ENCODE measurements at regions not wholly inside any gene's neighbourhood (a gene's known extent, or its start where the extent isn't known, plus 50 kb on each side); places are given as distances from the start of the nearest gene placed in this dataset.

- TF ChIP-seq CTCF (IDR thresholded peaks at IDR 0.05), result no peak
- intact Hi-C loops (cut with DNase I), result no loop called here
- Histone ChIP-seq H3K4me1 (peaks cover 5% of the 10 kb centered on the region), H3K27me3 (ENCODE audit: low read depth) (peaks cover 3% of the 10 kb centered on the region), H3K4me3 (no peak overlapping the region), H3K9me3 (no peaks in the 10 kb centered on the region), H3K36me3 (no peaks in the 10 kb centered on the region), H3K27ac (no peak overlapping the region)
- DNase-seq, result no peak
- ATAC-seq, result peak; percentile 21 to 40
These were observed 171.5 kb upstream of the ADCY1 start for GRCh38 chr7:45402480-45403218.

- ATAC-seq, result no peak
- intact Hi-C loops (cut with DNase I), result no loop called here
- no peak for TF ChIP-seq CTCF (IDR thresholded peaks at IDR 0.05)
These were observed 169.5 kb upstream of the ADCY1 start for GRCh38 chr7:45404622-45405021.

GRCh38 chr7:45407730-45408408, 166.3 kb upstream of the ADCY1 start:
- no peak for ATAC-seq

More at GRCh38 chr7:45404622-45405021, 169.5 kb upstream of the ADCY1 start:
- no peak for DNase-seq
- H3K27me3 ChIP-seq (ENCODE audit: low read depth), result no peaks in the 10 kb centered on the region
- H3K27ac ChIP-seq, result no peak overlapping the region
- no peaks in the 10 kb centered on the region for H3K9me3 ChIP-seq
- H3K4me3 ChIP-seq, result no peak overlapping the region
- peaks cover 5% of the 10 kb centered on the region for H3K4me1 ChIP-seq
- H3K36me3 ChIP-seq, result no peaks in the 10 kb centered on the region

GRCh38 chr7:45408409-45408737, 165.8 kb upstream of the ADCY1 start:
- ATAC-seq (no peak), DNase-seq (no peak)
- intact Hi-C loops (cut with DNase I), result no loop called here

More at GRCh38 chr7:45407730-45408408, 166.3 kb upstream of the ADCY1 start:
- intact Hi-C loops (cut with DNase I), result no loop called here
- no peaks in the 10 kb centered on the region for H3K9me3 ChIP-seq
- TF ChIP-seq CTCF (IDR thresholded peaks at IDR 0.05), result no peak
- no peak overlapping the region for H3K27ac ChIP-seq
- H3K27me3 ChIP-seq (ENCODE audit: low read depth), result no peaks in the 10 kb centered on the region
- no peaks in the 10 kb centered on the region for H3K36me3 ChIP-seq
- H3K4me3 ChIP-seq, result no peak overlapping the region
- no peak for DNase-seq
- peaks cover 1% of the 10 kb centered on the region for H3K4me1 ChIP-seq

GRCh38 chr7:45410893-45411292, 163.3 kb upstream of the ADCY1 start:
- Histone ChIP-seq H3K27me3 (ENCODE audit: low read depth) (no peaks in the 10 kb centered on the region), H3K27ac (no peak overlapping the region), H3K36me3 (no peaks in the 10 kb centered on the region), H3K4me3 (no peak overlapping the region), H3K9me3 (no peaks in the 10 kb centered on the region), H3K4me1 (no peaks in the 10 kb centered on the region)
- intact Hi-C loops (cut with DNase I), result no loop called here
- DNase-seq, result no peak
- ATAC-seq, result no peak
- TF ChIP-seq CTCF (IDR thresholded peaks at IDR 0.05), result no peak

More at GRCh38 chr7:45408409-45408737, 165.8 kb upstream of the ADCY1 start:
- H3K27me3 ChIP-seq (ENCODE audit: low read depth), result no peaks in the 10 kb centered on the region
- H3K9me3 ChIP-seq, result no peaks in the 10 kb centered on the region
- H3K27ac ChIP-seq, result no peak overlapping the region
- no peak for TF ChIP-seq CTCF (IDR thresholded peaks at IDR 0.05)
- no peak overlapping the region for H3K4me3 ChIP-seq
- no peaks in the 10 kb centered on the region for H3K4me1 ChIP-seq
- no peaks in the 10 kb centered on the region for H3K36me3 ChIP-seq

Measured in lower lobe of right lung (tissue), 2 donors.